Neural progenitor cell (in vitro differentiated cells): ENCODE measurements at regions not wholly inside any gene's neighbourhood (a gene's known extent, or its start where the extent isn't known, plus 50 kb on each side); places are given as distances from the start of the nearest gene placed in this dataset.
A peak's percentile ranks its signal among the peaks of the same experiment; 100 is the strongest.

ENCODE experiments used
- DNase-seq: peaks from one replicate; pipeline ENCODE4 v3.0.0-alpha.2; 2016; ENCODE audit warnings: low spot score
- H2AFZ ChIP-seq: fragments of 200-600 bp; sonication (generic); replicated peaks from 2 replicates; pipeline ENCODE4 v1.6.1; 2016; ENCODE audit warnings: antibody characterized with exemption
- H3F3A ChIP-seq: fragments of 200-600 bp; sonication (generic); 2 replicates; pipeline ENCODE4 v1.6.1; 2016; ENCODE audit warnings: antibody characterized with exemption, low read depth
- H3K27ac ChIP-seq: fragments of 200-600 bp; sonication (generic); 2 replicates; pipeline ENCODE4 v1.5.1; 2016; ENCODE audit warnings: mild to moderate bottlenecking
- H3K27me3 ChIP-seq: fragments of 200-600 bp; sonication (generic); 2 replicates; pipeline ENCODE4 v1.6.1; 2016; ENCODE audit warnings: mild to moderate bottlenecking, moderate library complexity
- H3K36me3 ChIP-seq: fragments of 200-600 bp; sonication (generic); 2 replicates; pipeline ENCODE4 v1.5.1; 2016
- H3K4me1 ChIP-seq: fragments of 200-600 bp; sonication (generic); 2 replicates; pipeline ENCODE4 v1.6.1; 2016; ENCODE audit warnings: mixed run types
- H3K4me2 ChIP-seq: fragments of 200-600 bp; sonication (generic); 2 replicates; pipeline ENCODE4 v1.6.1; 2016
- H3K4me3 ChIP-seq: fragments of 200-600 bp; sonication (generic); 2 replicates; pipeline ENCODE4 v1.5.1; 2016
- H3K79me2 ChIP-seq: fragments of 200-600 bp; sonication (generic); 2 replicates; pipeline ENCODE4 v1.6.1; 2016; ENCODE audit warnings: low read depth
- H3K9ac ChIP-seq: fragments of 200-600 bp; sonication (generic); 2 replicates; pipeline ENCODE4 v1.6.1; 2016
- H3K9me3 ChIP-seq: fragments of 200-600 bp; sonication (generic); 2 replicates; pipeline ENCODE4 v1.5.1; 2016; ENCODE audit warnings: low read depth
- H4K20me1 ChIP-seq: fragments of 200-600 bp; sonication (generic); 2 replicates; pipeline ENCODE4 v1.6.1; 2016; ENCODE audit warnings: low read depth
- H3K27ac Mint-ChIP-seq: 3 replicates; pipeline ENCODE4 v1.8.0; 2021; ENCODE audit warnings: mixed read lengths
- H3K27me3 Mint-ChIP-seq: 2 replicates; pipeline ENCODE4 v1.8.0; 2022; ENCODE audit warnings: low read depth, mild to moderate bottlenecking, inconsistent platforms, moderate library complexity, mixed read lengths; ENCODE audit not compliant: insufficient read depth
- H3K36me3 Mint-ChIP-seq: 3 replicates; pipeline ENCODE4 v1.8.0; 2021; ENCODE audit warnings: mixed read lengths
- H3K4me1 Mint-ChIP-seq: 3 replicates; pipeline ENCODE4 v1.8.0; 2021; ENCODE audit warnings: mixed read lengths
- H3K4me3 Mint-ChIP-seq: 3 replicates; pipeline ENCODE4 v1.8.0; 2021; ENCODE audit warnings: mild to moderate bottlenecking, moderate library complexity, mixed read lengths
- H3K9me3 Mint-ChIP-seq: 3 replicates; pipeline ENCODE4 v1.8.0; 2020; ENCODE audit warnings: mixed read lengths
- CTCF ChIP-seq: fragments of 200-600 bp; sonication (generic); IDR thresholded peaks from 2 replicates; pipeline ENCODE4 v1.5.1; 2017; ENCODE audit warnings: antibody characterized with exemption, mild to moderate bottlenecking
- EZH2 ChIP-seq: fragments of 200-600 bp; sonication (generic); IDR thresholded peaks from 2 replicates; pipeline ENCODE4 v1.6.1; 2017; ENCODE audit warnings: antibody characterized with exemption, mild to moderate bottlenecking, moderate library complexity
- EZH2phosphoT487 ChIP-seq: fragments of 200-600 bp; sonication (generic); IDR thresholded peaks from 2 replicates; pipeline ENCODE4 v1.6.1; 2017; ENCODE audit warnings: antibody characterized with exemption

- Histone ChIP-seq H3K4me2 (no peak overlapping the region), H3K27me3 (no peaks in the 10 kb centered on the region), H3K36me3 (no peaks in the 10 kb centered on the region), H3K9me3 (no peaks in the 10 kb centered on the region), H3F3A (no peaks in the 10 kb centered on the region), H3K4me1 (peaks cover 2% of the 10 kb centered on the region), H4K20me1 (no peaks in the 10 kb centered on the region), H3K27ac (no peak overlapping the region), H3K9ac (no peak overlapping the region), H3K4me3 (no peak overlapping the region), H3K79me2 (no peaks in the 10 kb centered on the region), H2AFZ (no peak overlapping the region)
- no peak for DNase-seq
- Mint-ChIP-seq H3K4me1 (no peaks in the 10 kb centered on the region), H3K9me3 (peaks cover 6% of the 10 kb centered on the region), H3K27me3 (peaks cover 9% of the 10 kb centered on the region), H3K36me3 (no peaks in the 10 kb centered on the region), H3K4me3 (no peak overlapping the region), H3K27ac (peak overlapping the region; percentile 54)
- TF ChIP-seq EZH2phosphoT487 (no peak), CTCF (no peak), EZH2 (no peak)
Observed at GRCh38 chr5:133668458-133668857, 56.1 kb upstream of the FSTL4 start.

- H3K27me3 ChIP-seq = no peaks in the 10 kb centered on the region
- H3K36me3 Mint-ChIP-seq = no peaks in the 10 kb centered on the region
- no peak overlapping the region for H2AFZ ChIP-seq
- H3K27ac ChIP-seq = no peak overlapping the region
- H3F3A ChIP-seq = no peaks in the 10 kb centered on the region
- H3K9me3 ChIP-seq = no peaks in the 10 kb centered on the region
- no peak for TF ChIP-seq CTCF
- TF ChIP-seq EZH2phosphoT487 = no peak
- TF ChIP-seq EZH2 = no peak
- H3K9me3 Mint-ChIP-seq = peaks cover 6% of the 10 kb centered on the region
- H3K4me1 ChIP-seq = no peaks in the 10 kb centered on the region
- no peaks in the 10 kb centered on the region for H3K36me3 ChIP-seq
- H3K9ac ChIP-seq = no peak overlapping the region
- H3K27ac Mint-ChIP-seq = no peak overlapping the region
- no peak overlapping the region for H3K4me3 Mint-ChIP-seq
- H3K27me3 Mint-ChIP-seq = peaks cover 7% of the 10 kb centered on the region
- H3K79me2 ChIP-seq = no peaks in the 10 kb centered on the region
- H4K20me1 ChIP-seq = no peaks in the 10 kb centered on the region
- peaks cover 1% of the 10 kb centered on the region for H3K4me1 Mint-ChIP-seq
- no peak overlapping the region for H3K4me3 ChIP-seq
- no peak for DNase-seq
- H3K4me2 ChIP-seq = no peak overlapping the region
Observed at GRCh38 chr5:133667217-133667616, 54.9 kb upstream of the FSTL4 start.

- Mint-ChIP-seq H3K36me3 (no peaks in the 10 kb centered on the region), H3K27ac (no peak overlapping the region), H3K4me3 (no peak overlapping the region), H3K27me3 (peaks cover 7% of the 10 kb centered on the region), H3K9me3 (peaks cover 4% of the 10 kb centered on the region), H3K4me1 (peaks cover 2% of the 10 kb centered on the region)
- H3K27me3 ChIP-seq = no peaks in the 10 kb centered on the region
- H3K27ac ChIP-seq = no peak overlapping the region
- no peaks in the 10 kb centered on the region for H4K20me1 ChIP-seq
- no peak overlapping the region for H3K4me3 ChIP-seq
- no peaks in the 10 kb centered on the region for H3K79me2 ChIP-seq
- DNase-seq = no peak
- no peaks in the 10 kb centered on the region for H3K4me1 ChIP-seq
- no peak overlapping the region for H3K9ac ChIP-seq
- no peaks in the 10 kb centered on the region for H3K36me3 ChIP-seq
- H3K4me2 ChIP-seq = no peak overlapping the region
- H3F3A ChIP-seq = no peaks in the 10 kb centered on the region
- no peak for TF ChIP-seq EZH2phosphoT487
- TF ChIP-seq CTCF = no peak
- TF ChIP-seq EZH2 = no peak
- H2AFZ ChIP-seq = no peak overlapping the region
- H3K9me3 ChIP-seq = no peaks in the 10 kb centered on the region
Observed at GRCh38 chr5:133665571-133665970, 53.2 kb upstream of the FSTL4 start.
